MM.1S (cell line): ENCODE measurements at regions not wholly inside any gene's neighbourhood (a gene's known extent, or its start where the extent isn't known, plus 50 kb on each side); places are given as distances from the start of the nearest gene placed in this dataset.

ENCODE experiments used
- DNase-seq: peaks from one replicate; pipeline ENCODE4 v3.0.0-alpha.2; 2015
- H2AFZ ChIP-seq: fragments of 300-600 bp; sonication (generic); 2 replicates; pipeline ENCODE4 v1.6.0; 2016; ENCODE audit warnings: antibody characterized with exemption, low read length
- H3F3A ChIP-seq: fragments of 300-600 bp; sonication (generic); 2 replicates; pipeline ENCODE4 v1.6.1; 2016; ENCODE audit warnings: mild to moderate bottlenecking, antibody characterized with exemption, low read length, moderate library complexity, mixed read lengths; ENCODE audit not compliant: insufficient read depth
- H3K27ac ChIP-seq: fragments of 300-600 bp; sonication (generic); 2 replicates; pipeline ENCODE4 v1.5.1; 2016; ENCODE audit warnings: mild to moderate bottlenecking, low read length
- H3K27me3 ChIP-seq: fragments of 300-600 bp; sonication (generic); replicated peaks from 2 replicates; pipeline ENCODE4 v1.6.0; 2016; ENCODE audit warnings: low read length; ENCODE audit not compliant: insufficient read depth
- H3K36me3 ChIP-seq: fragments of 300-600 bp; sonication (generic); replicated peaks from 2 replicates; pipeline ENCODE4 v1.6.1; 2016; ENCODE audit warnings: mild to moderate bottlenecking, low read length, mixed read lengths; ENCODE audit not compliant: insufficient read depth
- H3K4me1 ChIP-seq: fragments of 300-600 bp; sonication (generic); 2 replicates; pipeline ENCODE4 v1.6.1; 2016; ENCODE audit warnings: low read length, mixed read lengths
- H3K4me2 ChIP-seq: fragments of 300-600 bp; sonication (generic); 2 replicates; pipeline ENCODE4 v1.6.0; 2016; ENCODE audit warnings: low read depth, low read length
- H3K4me3 ChIP-seq: fragments of 300-600 bp; sonication (generic); 2 replicates; pipeline ENCODE4 v1.5.1; 2016; ENCODE audit warnings: low read length, mixed read lengths
- H3K79me2 ChIP-seq: fragments of 300-600 bp; sonication (generic); 2 replicates; pipeline ENCODE4 v1.6.1; 2016; ENCODE audit warnings: mixed run types, low read length, mixed read lengths
- H3K9ac ChIP-seq: fragments of 300-600 bp; sonication (generic); 2 replicates; pipeline ENCODE4 v1.6.1; 2016; ENCODE audit warnings: low read length, mixed read lengths
- H3K9me2 ChIP-seq: fragments of 300-600 bp; sonication (generic); replicated peaks from 2 replicates; pipeline ENCODE4 v1.6.1; 2016; ENCODE audit warnings: mild to moderate bottlenecking, low read length, mixed read lengths; ENCODE audit not compliant: insufficient read depth
- H3K9me3 ChIP-seq: fragments of 300-600 bp; sonication (generic); replicated peaks from 2 replicates; pipeline ENCODE4 v1.6.1; 2016; ENCODE audit warnings: mild to moderate bottlenecking, low read length, mixed read lengths; ENCODE audit not compliant: insufficient read depth
- H4K20me1 ChIP-seq: fragments of 300-600 bp; sonication (generic); 2 replicates; pipeline ENCODE4 v1.6.1; 2016; ENCODE audit warnings: mild to moderate bottlenecking, low read length, moderate library complexity, mixed read lengths; ENCODE audit not compliant: insufficient read depth
- CTCF ChIP-seq: fragments of 300-600 bp; sonication (generic); IDR thresholded peaks from 2 replicates; pipeline ENCODE4 v1.5.1; 2016; ENCODE audit warnings: antibody characterized with exemption, low read length, mixed read lengths
- EZH2 ChIP-seq: fragments of 300-600 bp; sonication (generic); optimal IDR thresholded peaks from 2 replicates; pipeline ENCODE3; 2017; ENCODE audit warnings: low read depth, mild to moderate bottlenecking, antibody characterized with exemption, low read length, mixed read lengths
- EZH2phosphoT487 ChIP-seq: fragments of 300-600 bp; sonication (generic); IDR thresholded peaks from 2 replicates; pipeline ENCODE4 v1.6.1; 2018; ENCODE audit warnings: antibody characterized with exemption, low read length

- Histone ChIP-seq H3K36me3 (no peaks in the 10 kb centered on the region), H4K20me1 (no peaks in the 10 kb centered on the region), H3K79me2 (no peaks in the 10 kb centered on the region), H3K4me3 (no peak overlapping the region), H3F3A (no peaks in the 10 kb centered on the region), H2AFZ (no peak overlapping the region), H3K4me1 (peaks cover 11% of the 10 kb centered on the region; the same call in 1 of the 2 replicates), H3K9me3 (no peaks in the 10 kb centered on the region), H3K27ac (no peak overlapping the region), H3K4me2 (no peak overlapping the region), H3K27me3 (no peaks in the 10 kb centered on the region), H3K9ac (no peak overlapping the region), H3K9me2 (no peaks in the 10 kb centered on the region)
- no peak for DNase-seq
- TF ChIP-seq CTCF (no peak), EZH2 (no peak), EZH2phosphoT487 (no peak)
Measured at GRCh38 chr15:35667908-35668307, 121.9 kb upstream of the DPH6 start.

GRCh38 chr15:35669021-35669420, 123.1 kb upstream of the DPH6 start:
- no peak overlapping the region for H3K27ac ChIP-seq
- H2AFZ ChIP-seq, result no peak overlapping the region
- H3K4me2 ChIP-seq, result no peak overlapping the region
- no peaks in the 10 kb centered on the region for H3K9me2 ChIP-seq
- H3K79me2 ChIP-seq, result no peaks in the 10 kb centered on the region
- H3K4me1 ChIP-seq, result peaks cover 11% of the 10 kb centered on the region
- H3K9me3 ChIP-seq, result no peaks in the 10 kb centered on the region
- TF ChIP-seq EZH2, result no peak
- TF ChIP-seq EZH2phosphoT487, result no peak
- no peak for TF ChIP-seq CTCF
- no peak overlapping the region for H3K4me3 ChIP-seq
- no peak for DNase-seq
- H4K20me1 ChIP-seq, result no peaks in the 10 kb centered on the region
- no peak overlapping the region for H3K9ac ChIP-seq
- H3K36me3 ChIP-seq, result no peaks in the 10 kb centered on the region
- no peaks in the 10 kb centered on the region for H3K27me3 ChIP-seq
- H3F3A ChIP-seq, result no peaks in the 10 kb centered on the region

DNA sequence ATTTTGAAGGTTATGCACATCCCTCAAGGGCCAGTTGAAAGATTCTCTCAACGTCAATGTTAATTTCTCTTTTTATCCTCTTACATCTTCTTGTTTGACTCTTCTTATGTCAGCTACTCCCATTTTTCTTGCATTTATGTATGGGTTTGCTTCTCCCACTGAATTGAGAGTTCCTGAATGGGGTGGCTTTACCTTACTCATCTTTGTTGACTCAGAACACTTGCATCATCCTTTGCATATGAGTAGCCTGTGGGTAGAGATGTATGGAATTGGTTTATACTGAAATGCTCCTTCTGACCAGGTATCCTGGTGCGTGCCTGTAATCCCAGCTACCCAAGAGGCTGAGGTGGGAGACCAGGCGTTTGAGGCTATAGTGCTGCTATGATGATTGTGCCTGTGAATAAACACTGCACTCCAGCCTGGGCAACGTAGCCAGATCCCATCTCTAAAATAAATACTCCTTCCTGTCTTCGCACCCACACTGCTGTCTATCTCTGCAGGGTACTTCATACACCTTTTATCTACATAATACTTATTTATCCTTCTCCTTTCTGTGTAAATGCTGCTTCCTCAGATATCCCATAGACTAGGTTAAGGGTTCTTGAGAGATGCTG, 123.6 kb upstream of the DPH6 start:
- Histone ChIP-seq H3K4me3 (no peak overlapping the region), H3K36me3 (no peaks in the 10 kb centered on the region), H3K4me2 (no peak overlapping the region), H3K9ac (no peak overlapping the region), H3F3A (no peaks in the 10 kb centered on the region), H3K4me1 (peaks cover 11% of the 10 kb centered on the region), H2AFZ (no peak overlapping the region), H4K20me1 (no peaks in the 10 kb centered on the region), H3K27ac (no peak overlapping the region), H3K9me3 (no peaks in the 10 kb centered on the region), H3K27me3 (no peaks in the 10 kb centered on the region), H3K79me2 (no peaks in the 10 kb centered on the region), H3K9me2 (no peaks in the 10 kb centered on the region)
- TF ChIP-seq EZH2phosphoT487 (no peak), EZH2 (no peak), CTCF (no peak)
- no peak for DNase-seq
